ENCODE measurements at regions not wholly inside any gene's neighbourhood (a gene's known extent, or its start where the extent isn't known, plus 50 kb on each side); places are given as distances from the start of the nearest gene placed in this dataset.
A peak's percentile ranks its signal among the peaks of the same experiment; 100 is the strongest.

GRCh38 chr3:124413393-124413792, 316.9 kb upstream of the UMPS start:
- H4K20me1 ChIP-seq (replicated peaks; ENCODE audit: control insufficient read depth, extremely low read depth, insufficient read depth, low read length): no peaks in the 10 kb centered on the region
- DNase-seq (ENCODE audit: low read depth, low spot score) (peak; percentile 66), FAIRE-seq (peak; percentile 83)
- H3K9me1 ChIP-seq (replicated peaks; ENCODE audit: control insufficient read depth, extremely low read depth, insufficient read depth, low read length): no peaks in the 10 kb centered on the region
- H3K27me3 ChIP-seq (ENCODE audit: control insufficient read depth in 2 of 2, insufficient read depth in 2 of 2, low read length in 2 of 2): no peaks in the 10 kb centered on the region
- H3K36me3 ChIP-seq (ENCODE audit: control insufficient read depth in 2 of 2, extremely low read depth in 1 of 2, insufficient read depth in 2 of 2, low read length in 2 of 2): no peaks in the 10 kb centered on the region
- CTCF ChIA-PET: interaction anchor here (1.4 to 3.7 kb wide), 3 partner anchors 8 to 62 kb away, joined by 5 to 21 read pairs (median 6); no protein-coding TSS in a partner anchor
- H3K9me3 ChIP-seq (replicated peaks; ENCODE audit: control insufficient read depth, insufficient read depth, low read length): no peaks in the 10 kb centered on the region
- no TSS peak for BruUV-seq (replicated peaks)
- TF ChIP-seq GATA2 (IDR thresholded peaks at IDR 0.05; ENCODE audit: insufficient read depth, insufficient read length, low read depth, low read length) (peak; percentile 13), MAX (IDR thresholded peaks at IDR 0.05; ENCODE audit: insufficient read depth, insufficient read length) (no peak)
- dilution Hi-C loops (cut with MboI; ENCODE audit: extremely low pct_ligation_motif_present, low sequenced_read_pairs): no loop called here
- peak overlapping the region; percentile 45 for H2AFZ ChIP-seq (ENCODE audit: low read depth, low read length)
- H3K4me1 ChIP-seq (ENCODE audit: control insufficient read depth, extremely low read depth, insufficient read depth, low read length): peaks cover 34% of the 10 kb centered on the region
- H3K4me3 ChIP-seq (replicated peaks in 1 of 3; ENCODE audit: insufficient read depth in 1 of 3, low read depth in 1 of 3, low read length in 3 of 3): no peak overlapping the region
- POLR2A ChIA-PET: no interaction called here
- H3K9ac ChIP-seq (replicated peaks; ENCODE audit: extremely low read depth, insufficient read depth, low read length): no peak overlapping the region
- H3K27ac ChIP-seq (ENCODE audit: insufficient read depth, low read depth, low read length): no peak overlapping the region
- intact Hi-C loops (cut with micrococcal nuclease): loop anchor here (5.0 kb wide), 2 partner anchors 54 to 381 kb away; partner anchors contain the start of gene KALRN
- H3K4me2 ChIP-seq (ENCODE audit: insufficient read depth, low read length): peak overlapping the region; percentile 36
- H3K79me2 ChIP-seq (ENCODE audit: control insufficient read depth, insufficient read depth, low read length): no peaks in the 10 kb centered on the region

GRCh38 chr3:124413989-124414598, 316.2 kb upstream of the UMPS start:
- no peaks in the 10 kb centered on the region for H3K9me3 ChIP-seq (replicated peaks; ENCODE audit: control insufficient read depth, insufficient read depth, low read length)
- no peaks in the 10 kb centered on the region for H3K79me2 ChIP-seq (ENCODE audit: control insufficient read depth, insufficient read depth, low read length)
- peak; percentile 92 for DNase-seq (ENCODE audit: low read depth, low spot score)
- peak overlapping the region; percentile 2 for H3K4me2 ChIP-seq (ENCODE audit: insufficient read depth, low read length)
- CTCF ChIA-PET: interaction anchor here (1.4 to 3.7 kb wide), 3 partner anchors 9 to 63 kb away, joined by 5 to 21 read pairs (median 6); no protein-coding TSS in a partner anchor
- H3K27me3 ChIP-seq (ENCODE audit: control insufficient read depth in 2 of 2, insufficient read depth in 2 of 2, low read length in 2 of 2): no peaks in the 10 kb centered on the region
- no peak overlapping the region for H3K9ac ChIP-seq (replicated peaks; ENCODE audit: extremely low read depth, insufficient read depth, low read length)
- BruUV-seq (replicated peaks): no TSS peak
- no peaks in the 10 kb centered on the region for H3K36me3 ChIP-seq (ENCODE audit: control insufficient read depth in 2 of 2, extremely low read depth in 1 of 2, insufficient read depth in 2 of 2, low read length in 2 of 2)
- dilution Hi-C loops (cut with MboI; ENCODE audit: extremely low pct_ligation_motif_present, low sequenced_read_pairs) (no loop called here), intact Hi-C loops (cut with micrococcal nuclease) (loop anchor here (1.0 to 5.0 kb wide), 3 partner anchors 15 to 382 kb away; partner anchors contain the start of gene KALRN)
- TF ChIP-seq JUN (IDR thresholded peaks at IDR 0.05; ENCODE audit: borderline replicate concordance, insufficient read depth, insufficient read length, low read depth) (no peak), POLR2AphosphoS5 (IDR thresholded peaks at IDR 0.05; ENCODE audit: insufficient read depth, low read depth, low read length) (no peak), MYC (IDR thresholded peaks at IDR 0.05; ENCODE audit: low read depth, low read length) (no peak), GATA2 (IDR thresholded peaks at IDR 0.05; ENCODE audit: insufficient read depth, insufficient read length, low read depth, low read length) (peak; percentile 78), EZH2 (IDR thresholded peaks at IDR 0.05; ENCODE audit: borderline replicate concordance, low read depth, low read length, severe bottlenecking) (no peak), FOS (IDR thresholded peaks at IDR 0.05; ENCODE audit: borderline replicate concordance, insufficient read depth, low read length) (no peak), CTCF (IDR thresholded peaks at IDR 0.05; ENCODE audit: extremely low read depth in 1 of 2, insufficient read depth in 1 of 2, low read depth in 1 of 2, low read length in 2 of 2) (no peak), POLR2A (IDR thresholded peaks at IDR 0.05; ENCODE audit: low read depth, low read length) (peak; percentile 44), MAX (IDR thresholded peaks at IDR 0.05; ENCODE audit: insufficient read depth, insufficient read length) (no peak)
- no peaks in the 10 kb centered on the region for H3K9me1 ChIP-seq (replicated peaks; ENCODE audit: control insufficient read depth, extremely low read depth, insufficient read depth, low read length)
- H3K4me3 ChIP-seq (replicated peaks in 1 of 3; ENCODE audit: insufficient read depth in 1 of 3, low read depth in 1 of 3, low read length in 3 of 3): no peak overlapping the region
- H4K20me1 ChIP-seq (replicated peaks; ENCODE audit: control insufficient read depth, extremely low read depth, insufficient read depth, low read length): no peaks in the 10 kb centered on the region
- peaks cover 32% of the 10 kb centered on the region for H3K4me1 ChIP-seq (ENCODE audit: control insufficient read depth, extremely low read depth, insufficient read depth, low read length)
- peak; percentile 98 for FAIRE-seq
- POLR2A ChIA-PET: no interaction called here
- peak overlapping the region; percentile 1 for H2AFZ ChIP-seq (ENCODE audit: low read depth, low read length)
- H3K27ac ChIP-seq (ENCODE audit: insufficient read depth, low read depth, low read length): peak overlapping the region; percentile 42
